DND-41 (cell line): ENCODE measurements at regions not wholly inside any gene's neighbourhood (a gene's known extent, or its start where the extent isn't known, plus 50 kb on each side); places are given as distances from the start of the nearest gene placed in this dataset.

Experiments
- CTCF ChIP-seq: IDR thresholded peaks from 2 replicates; pipeline ENCODE4 v1.5.1; 2012; ENCODE audit warnings: borderline replicate concordance, low read length, moderate library complexity, mild to moderate bottlenecking; ENCODE audit not compliant: poor library complexity, severe bottlenecking; ENCODE audit errors: extremely low read depth
- EZH2 ChIP-seq: IDR thresholded peaks from 3 replicates; pipeline ENCODE4 v1.6.1; 2012; ENCODE audit warnings: borderline replicate concordance, low read depth, mild to moderate bottlenecking, moderate library complexity, low read length, inconsistent platforms; ENCODE audit not compliant: severe bottlenecking

GRCh38 chr7:17233603-17234002 is 64.8 kb upstream of the AHR start:
- TF ChIP-seq CTCF (no peak), EZH2 (no peak)
